ENCODE measurements at regions not wholly inside any gene's neighbourhood (a gene's known extent, or its start where the extent isn't known, plus 50 kb on each side); places are given as distances from the start of the nearest gene placed in this dataset.

DNA sequence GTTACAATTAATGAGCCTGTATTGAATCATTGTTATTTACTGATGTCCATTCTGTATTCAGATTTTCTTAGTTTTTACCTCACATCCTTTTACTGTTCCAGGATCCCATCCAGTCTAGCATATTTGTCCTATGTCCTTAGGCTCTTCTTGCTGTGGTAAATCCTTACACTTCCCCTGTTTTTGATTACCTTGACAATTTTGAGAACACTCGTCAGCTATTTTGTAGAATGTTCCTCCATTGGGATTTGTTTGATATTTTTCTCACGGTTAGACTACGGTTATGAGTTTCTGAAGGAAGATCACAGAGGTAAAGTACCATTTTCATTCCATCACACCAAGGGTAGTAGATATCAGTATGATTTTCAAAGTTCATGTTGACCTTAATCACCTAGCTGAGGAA, 202.3 kb downstream of the AKAIN1 start:
- TF ChIP-seq CTCF (IDR thresholded peaks at IDR 0.05) (no peak), POLR2A (IDR thresholded peaks at IDR 0.05) (no peak)
